ENCODE measurements at regions not wholly inside any gene's neighbourhood (a gene's known extent, or its start where the extent isn't known, plus 50 kb on each side); places are given as distances from the start of the nearest gene placed in this dataset.

DNA sequence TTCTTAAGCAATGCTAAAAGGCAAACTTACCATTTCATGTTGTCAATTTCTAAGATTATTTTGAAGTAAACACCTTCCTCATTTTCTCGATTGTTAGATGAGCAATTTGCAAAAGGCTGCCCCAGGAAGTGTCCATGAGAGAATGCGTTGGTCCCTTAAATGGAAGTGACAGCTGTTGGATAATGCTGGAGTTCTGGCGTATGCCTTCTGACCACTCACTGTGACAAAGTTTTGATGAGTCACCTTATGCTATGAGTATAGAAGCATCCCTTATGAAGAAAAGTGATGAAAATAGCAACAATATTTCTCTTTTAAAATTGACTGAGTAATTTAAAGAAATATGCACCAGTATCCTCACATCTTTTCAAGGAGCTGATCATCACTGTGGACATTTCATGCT is 1497.5 kb downstream of the DPP10 start:
- TF ChIP-seq, protein P1, sequence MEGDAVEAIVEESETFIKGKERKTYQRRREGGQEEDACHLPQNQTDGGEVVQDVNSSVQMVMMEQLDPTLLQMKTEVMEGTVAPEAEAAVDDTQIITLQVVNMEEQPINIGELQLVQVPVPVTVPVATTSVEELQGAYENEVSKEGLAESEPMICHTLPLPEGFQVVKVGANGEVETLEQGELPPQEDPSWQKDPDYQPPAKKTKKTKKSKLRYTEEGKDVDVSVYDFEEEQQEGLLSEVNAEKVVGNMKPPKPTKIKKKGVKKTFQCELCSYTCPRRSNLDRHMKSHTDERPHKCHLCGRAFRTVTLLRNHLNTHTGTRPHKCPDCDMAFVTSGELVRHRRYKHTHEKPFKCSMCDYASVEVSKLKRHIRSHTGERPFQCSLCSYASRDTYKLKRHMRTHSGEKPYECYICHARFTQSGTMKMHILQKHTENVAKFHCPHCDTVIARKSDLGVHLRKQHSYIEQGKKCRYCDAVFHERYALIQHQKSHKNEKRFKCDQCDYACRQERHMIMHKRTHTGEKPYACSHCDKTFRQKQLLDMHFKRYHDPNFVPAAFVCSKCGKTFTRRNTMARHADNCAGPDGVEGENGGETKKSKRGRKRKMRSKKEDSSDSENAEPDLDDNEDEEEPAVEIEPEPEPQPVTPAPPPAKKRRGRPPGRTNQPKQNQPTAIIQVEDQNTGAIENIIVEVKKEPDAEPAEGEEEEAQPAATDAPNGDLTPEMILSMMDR (IDR thresholded peaks at IDR 0.05), result no peak
- no peak for TF ChIP-seq POLR2A (IDR thresholded peaks at IDR 0.05)
